ENCODE measurements at regions not wholly inside any gene's neighbourhood (a gene's known extent, or its start where the extent isn't known, plus 50 kb on each side); places are given as distances from the start of the nearest gene placed in this dataset.

- Histone ChIP-seq H3K79me2 (ENCODE audit: control insufficient read depth, insufficient read depth, low read length) (no peaks in the 10 kb centered on the region), H3K9ac (ENCODE audit: control insufficient read depth, insufficient read depth, low read length) (no peak overlapping the region), H3K27ac (ENCODE audit: control insufficient read depth, insufficient read depth) (no peak overlapping the region), H3K4me2 (ENCODE audit: control insufficient read depth, insufficient read depth) (no peak overlapping the region), H2AFZ (ENCODE audit: control insufficient read depth, low read depth, low read length) (no peak overlapping the region), H3K36me3 (ENCODE audit: control insufficient read depth in 2 of 2, insufficient read depth in 2 of 2, low read length in 1 of 2) (no peaks in the 10 kb centered on the region), H3K4me3 (no peak overlapping the region), H3K27me3 (replicated peaks in 1 of 2; ENCODE audit: control insufficient read depth in 2 of 2, insufficient read depth in 2 of 2, low read length in 1 of 2) (no peaks in the 10 kb centered on the region), H3K9me3 (replicated peaks; ENCODE audit: control insufficient read depth, insufficient read depth, low read length) (no peaks in the 10 kb centered on the region), H4K20me1 (ENCODE audit: control insufficient read depth, insufficient read depth) (no peaks in the 10 kb centered on the region), H3K4me1 (ENCODE audit: control insufficient read depth, insufficient read depth, low read length) (no peaks in the 10 kb centered on the region)
- no peak for FAIRE-seq
- no TSS peak for BruUV-seq (replicated peaks)
- intact Hi-C loops (cut with micrococcal nuclease; ENCODE audit: unreplicated experiment) (no loop called here), in situ Hi-C loops (cut with MboI) (no loop called here)
- ChIA-PET CTCF (no interaction called here), SMC1A (ENCODE audit: uncharacterized antibody, unreplicated experiment) (interaction anchor here (1.0 kb wide), 1 partner anchor 470 kb away, joined by 3 read pairs; no protein-coding TSS in a partner anchor), RAD21 (ENCODE audit: unreplicated experiment) (no interaction called here), POLR2A (no interaction called here)
- WGBS (ENCODE audit: insufficient coverage, insufficient replicate concordance, low lambda C conversion rate, missing lambda C conversion rate), result 0% methylated on average over 1 of the region's 1 CpG
- no peak for ATAC-seq
- no peak for DNase-seq (ENCODE audit: low read depth, low spot score)
- TF ChIP-seq E2F8 (IDR thresholded peaks at IDR 0.05; ENCODE audit: low read depth, partially characterized antibody) (no peak), RBBP5 (conservative IDR thresholded peaks at IDR 0.05) (no peak), NKRF (conservative IDR thresholded peaks at IDR 0.05) (no peak), TCF7 (IDR thresholded peaks at IDR 0.05; ENCODE audit: borderline replicate concordance) (no peak), ESRRA (IDR thresholded peaks at IDR 0.05; ENCODE audit: low read length) (no peak), TCF3 (IDR thresholded peaks at IDR 0.05; ENCODE audit: borderline replicate concordance, insufficient read depth, low read depth, low read length) (no peak), MXI1 (IDR thresholded peaks at IDR 0.05; ENCODE audit: low read depth, low read length) (no peak), BMI1 (IDR thresholded peaks at IDR 0.05; ENCODE audit: borderline replicate concordance) (no peak), BCLAF1 (IDR thresholded peaks at IDR 0.05) (no peak), RAD21 (IDR thresholded peaks at IDR 0.05; ENCODE audit: insufficient read depth, low read depth, low read length) (no peak), SIX5 (IDR thresholded peaks at IDR 0.05; ENCODE audit: low read depth, low read length, severe bottlenecking) (no peak), SKIL (IDR thresholded peaks at IDR 0.05; ENCODE audit: low read depth, poor library complexity, severe bottlenecking) (no peak)
These were observed 626.1 kb downstream of the PTPRC start for GRCh38 chr1:199264911-199265310.
